T-helper 22 cell (primary cell): ENCODE measurements at regions not wholly inside any gene's neighbourhood (a gene's known extent, or its start where the extent isn't known, plus 50 kb on each side); places are given as distances from the start of the nearest gene placed in this dataset.
"Not testable (repeated sequence)": the region's sequence is repeated elsewhere in the genome, so short reads cannot be mapped to it uniquely, and the experiment has no call there.

Experiments used
- DNase-seq: peaks from one replicate; pipeline ENCODE4 v3.0.0-alpha.2; 2020; ENCODE audit warnings: low read depth

GRCh38 chr10:91003379-91003778 is 82.5 kb upstream of the ANKRD1 start:
- not testable (repeated sequence) for DNase-seq

DNA sequence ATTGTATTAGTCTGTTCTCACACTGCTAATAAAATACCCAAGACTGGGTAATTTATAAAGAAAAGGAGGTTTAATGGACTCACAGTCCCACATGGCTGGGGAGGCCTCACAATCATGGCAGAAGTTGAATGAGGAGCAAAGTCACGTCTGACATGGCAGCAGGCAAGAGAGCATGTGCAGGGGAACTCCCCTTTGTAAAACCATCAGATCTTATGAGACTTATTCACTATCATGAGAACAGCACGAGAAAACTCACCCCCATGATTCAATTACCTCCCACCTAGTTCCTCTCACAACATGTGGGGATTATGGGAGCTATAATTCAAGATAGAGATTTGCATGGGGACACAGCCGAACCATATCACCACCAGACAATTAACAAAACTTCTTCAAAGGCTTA is 84.4 kb upstream of the ANKRD1 start:
- not testable (repeated sequence) for DNase-seq

DNA sequence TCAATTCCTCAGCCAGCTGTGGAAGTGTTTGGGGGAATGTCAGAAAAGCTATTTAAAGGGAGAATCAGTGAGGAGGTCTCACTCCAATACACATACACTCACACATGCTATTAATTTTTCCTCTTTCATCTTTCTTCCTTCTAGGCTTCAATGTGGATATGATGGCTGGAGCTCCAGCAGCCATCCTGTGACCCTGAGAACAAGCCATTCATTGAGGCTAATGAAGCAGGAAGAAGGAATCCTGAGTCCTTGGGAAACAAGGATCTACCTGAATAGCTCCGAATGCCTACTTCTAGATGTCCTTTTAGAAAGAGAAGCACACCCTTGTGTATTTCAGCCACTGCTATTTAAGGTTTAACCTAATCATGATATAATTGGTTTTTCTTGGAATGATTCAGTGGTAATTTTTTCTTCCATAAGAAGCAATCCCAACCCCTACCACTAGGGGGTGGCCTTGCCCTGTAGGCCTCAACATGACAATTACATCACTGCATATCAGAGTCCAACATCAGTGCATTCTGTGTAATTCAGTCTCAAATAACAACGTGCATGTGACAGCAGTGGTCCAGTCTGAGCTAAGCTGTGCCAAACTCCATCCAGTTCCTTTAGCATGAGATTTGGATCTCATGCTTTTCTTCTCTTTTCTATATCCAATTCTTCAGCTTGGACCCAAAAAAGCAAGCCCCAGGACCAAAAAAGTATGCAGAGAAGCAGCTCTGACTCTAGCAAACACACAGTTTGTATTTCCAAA is 85.3 kb upstream of the ANKRD1 start:
- peak; percentile 4 for DNase-seq

GRCh38 chr10:91006752-91007346 is 86.0 kb upstream of the ANKRD1 start:
- no peak for DNase-seq

- DNase-seq: no peak
Observed at GRCh38 chr10:91007655-91008054, 86.8 kb upstream of the ANKRD1 start.

GRCh38 chr10:91009121-91009520 is 88.2 kb upstream of the ANKRD1 start:
- no peak for DNase-seq

DNA sequence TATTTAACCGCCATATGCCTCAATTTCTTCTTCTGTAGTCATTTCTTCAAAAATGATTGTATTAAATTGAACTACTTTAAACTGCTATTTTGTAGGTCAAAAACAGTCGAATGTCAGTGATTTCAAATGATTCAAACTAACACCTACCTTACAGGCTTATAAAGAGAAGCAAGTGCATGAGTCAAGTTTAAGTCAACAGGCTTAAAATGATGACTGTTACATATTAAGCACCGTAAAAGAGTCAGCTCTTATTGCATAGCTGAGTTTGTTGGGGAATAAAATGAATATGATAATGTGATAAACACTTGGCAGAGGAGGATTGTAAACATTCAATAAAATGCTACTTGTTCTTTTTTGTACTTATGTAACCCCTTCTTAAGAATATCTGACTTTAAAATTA is 90.1 kb upstream of the ANKRD1 start:
- DNase-seq: no peak

DNA sequence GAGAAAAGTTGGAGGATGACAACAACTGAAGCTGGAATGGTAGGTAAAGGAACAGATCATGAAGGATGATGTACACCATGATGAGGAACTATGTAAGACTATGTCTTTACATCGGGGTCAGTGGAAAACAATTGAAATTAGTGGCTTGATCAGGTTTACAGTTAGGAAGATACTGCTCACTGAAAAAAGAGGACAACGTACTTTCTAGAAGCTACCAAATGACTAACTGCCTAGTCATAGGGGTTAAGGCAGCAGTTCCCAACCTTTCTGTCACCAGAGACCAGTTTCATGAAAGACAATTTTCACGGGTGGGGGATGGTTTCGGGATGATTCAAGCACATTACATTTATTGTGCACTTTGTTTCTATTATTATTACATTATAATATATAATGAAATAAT is 91.6 kb upstream of the ANKRD1 start:
- no peak for DNase-seq

DNA sequence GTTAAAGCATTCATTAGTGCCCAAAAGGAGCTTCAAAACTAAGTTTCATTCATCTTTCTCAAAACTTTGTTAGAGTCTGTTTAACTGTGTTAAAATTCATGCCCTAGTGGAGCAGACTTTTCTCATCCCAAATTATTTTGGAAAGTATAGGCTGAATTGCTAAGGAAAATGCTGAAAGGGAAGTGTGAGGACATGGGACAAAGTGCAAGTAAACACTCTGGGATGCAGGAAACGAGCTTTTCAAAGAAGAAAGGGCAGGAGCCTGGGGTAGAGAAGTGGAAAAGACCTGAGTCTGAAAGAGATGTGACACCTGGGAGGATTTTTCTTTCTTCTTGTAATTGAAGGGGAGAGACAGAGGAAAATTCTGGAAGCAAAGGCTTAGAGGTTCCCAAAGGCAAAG is 93.1 kb upstream of the ANKRD1 start:
- no peak for DNase-seq

DNA sequence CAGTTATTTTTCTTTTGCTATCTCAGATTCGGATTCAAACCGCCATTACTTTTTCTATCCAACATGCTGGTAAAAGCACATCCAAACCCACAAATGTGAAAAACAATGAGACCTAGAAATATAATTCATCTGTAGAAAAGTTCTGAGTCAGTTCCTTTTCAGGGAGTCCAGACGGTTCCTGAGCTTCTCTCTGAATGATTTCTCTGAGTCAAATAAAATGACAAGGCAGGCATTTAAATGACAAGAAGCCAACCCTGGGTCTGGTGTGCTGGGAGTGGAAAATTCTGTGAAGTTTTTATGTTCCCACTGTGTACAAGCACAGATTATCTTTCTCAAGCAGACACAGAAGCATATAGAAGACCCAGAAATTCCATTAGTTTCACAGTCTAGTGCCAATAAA is 96.3 kb upstream of the ANKRD1 start:
- no peak for DNase-seq

- no peak for DNase-seq
Observed at GRCh38 chr10:91021901-91022300, 101.0 kb upstream of the ANKRD1 start.

DNA sequence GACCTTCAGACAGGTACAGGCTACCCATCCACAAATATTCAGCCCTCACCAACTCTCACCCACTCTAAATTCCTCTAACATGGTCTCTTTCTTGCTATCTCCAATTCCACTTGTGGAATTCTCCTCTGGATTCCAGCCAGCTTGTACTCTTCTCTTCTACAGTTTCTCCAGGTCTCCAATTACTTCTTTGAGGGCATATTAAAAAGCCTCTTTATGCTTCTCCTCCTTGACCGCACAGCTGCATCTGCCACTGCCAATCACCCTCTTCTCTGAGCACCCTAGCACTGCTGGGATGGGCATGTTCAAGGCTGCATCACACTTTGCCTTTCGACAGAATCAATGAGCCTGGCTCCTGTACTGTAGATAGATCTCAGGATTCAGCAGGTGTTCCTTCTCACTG is 101.5 kb upstream of the ANKRD1 start:
- no peak for DNase-seq

GRCh38 chr10:91022924-91023699 is 102.2 kb upstream of the ANKRD1 start:
- no peak for DNase-seq

DNA sequence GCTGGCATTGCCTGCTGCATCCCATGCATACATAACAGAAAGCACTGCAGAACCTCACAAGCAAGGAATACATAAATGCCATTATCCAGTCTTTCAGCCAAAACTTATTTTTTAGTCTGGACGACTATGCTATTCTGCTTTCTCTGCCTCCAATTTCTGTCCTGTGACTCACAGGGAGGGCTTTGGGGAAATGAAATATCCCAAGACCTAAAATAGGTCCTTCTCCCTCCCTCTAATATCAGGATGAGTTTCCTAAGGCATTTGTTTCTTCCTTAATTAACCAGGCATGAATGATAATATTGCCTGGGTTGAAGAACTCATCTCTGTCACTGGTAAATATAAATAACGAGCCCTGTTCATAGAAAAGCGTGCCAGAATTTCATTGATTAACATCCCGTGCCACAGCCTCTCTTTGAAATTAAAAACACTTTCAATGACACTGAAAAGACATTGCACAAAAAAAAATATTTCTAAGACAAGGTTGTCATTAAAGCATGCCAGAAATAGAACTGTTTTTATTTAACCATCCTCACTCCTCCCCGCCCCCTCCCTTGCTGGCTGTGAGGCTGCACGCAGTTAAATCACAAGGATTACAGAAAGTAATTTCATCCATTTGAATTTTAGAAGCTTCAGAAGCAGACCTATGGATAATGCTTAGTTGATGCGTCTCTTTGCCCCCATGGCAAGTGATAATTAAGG is 103.0 kb upstream of the ANKRD1 start:
- DNase-seq: no peak

DNA sequence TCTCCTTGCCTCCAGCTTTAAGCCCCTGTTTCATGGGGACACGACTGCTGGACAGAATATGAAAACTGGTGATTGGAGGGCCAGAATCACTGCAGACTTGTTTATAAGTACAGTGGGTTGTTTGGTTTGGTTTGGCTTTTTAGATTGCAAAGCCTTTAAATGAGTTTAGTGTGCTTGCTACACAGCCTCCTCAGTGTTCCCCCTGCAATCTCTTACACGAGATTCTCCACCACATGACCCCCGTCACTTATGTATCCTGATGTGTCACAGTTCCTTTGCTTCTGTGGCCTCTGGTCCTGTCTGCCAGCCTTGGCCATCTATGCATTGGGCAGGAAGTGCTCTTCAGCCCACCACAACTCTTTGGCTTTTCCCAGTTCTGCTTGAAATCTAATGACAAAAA is 103.7 kb upstream of the ANKRD1 start:
- DNase-seq: no peak

- no peak for DNase-seq
Observed at GRCh38 chr10:91032611-91033206, 111.8 kb upstream of the ANKRD1 start.

- no peak for DNase-seq
Observed at GRCh38 chr10:91033324-91033950, 112.5 kb upstream of the ANKRD1 start.

DNA sequence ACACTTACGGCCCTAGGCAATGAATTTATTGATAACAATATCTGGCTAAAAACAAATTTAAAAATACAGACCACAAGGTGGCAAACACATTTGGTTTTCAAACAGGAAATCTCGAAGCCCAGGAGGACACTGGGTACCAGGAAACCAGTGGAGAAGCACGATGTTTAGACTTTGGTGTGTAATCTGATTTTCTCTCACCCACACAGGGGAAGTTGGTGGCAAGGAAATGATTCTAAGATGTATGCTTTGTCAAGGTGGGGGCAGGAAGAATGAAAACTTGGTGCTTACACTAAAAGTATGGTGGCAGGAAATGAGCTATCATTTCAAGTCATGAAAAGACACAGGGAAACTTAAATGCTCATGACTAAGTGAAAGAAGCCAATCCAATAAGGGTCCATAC is 113.2 kb upstream of the ANKRD1 start:
- DNase-seq: no peak

- DNase-seq: no peak
Observed at GRCh38 chr10:91034494-91035159, 113.7 kb upstream of the ANKRD1 start.

DNA sequence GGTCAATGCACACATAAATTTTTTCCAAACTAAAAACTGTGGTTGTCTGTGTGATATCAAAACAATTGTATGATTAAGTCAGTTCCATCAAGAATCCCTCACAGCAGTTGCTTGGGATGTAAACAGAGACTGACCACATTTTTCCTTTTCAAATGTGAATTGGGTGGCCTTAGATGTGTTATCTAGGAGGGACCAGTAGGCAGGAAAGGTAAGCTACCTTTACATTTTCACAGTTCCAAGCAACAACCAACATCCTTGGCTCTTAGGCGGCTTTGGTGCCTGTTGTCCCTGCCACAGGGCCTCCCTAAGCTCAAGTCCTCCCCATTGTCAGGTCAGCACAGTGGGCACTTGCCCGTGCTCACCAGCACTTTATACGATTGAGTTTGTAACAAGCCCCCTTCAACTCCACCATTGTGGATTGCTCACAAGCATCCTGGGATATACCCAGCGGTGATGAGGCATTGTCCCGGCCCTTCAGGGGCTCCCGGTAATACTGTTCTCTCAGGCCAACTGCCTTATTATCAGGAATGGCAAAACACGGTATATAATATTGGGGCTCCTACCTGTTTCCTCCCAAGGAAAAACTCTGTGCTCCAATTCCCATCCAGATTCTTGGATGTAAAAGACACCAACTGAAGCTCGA is 114.9 kb upstream of the ANKRD1 start:
- DNase-seq: no peak
